GM03348 (cell line): ENCODE measurements at regions not wholly inside any gene's neighbourhood (a gene's known extent, or its start where the extent isn't known, plus 50 kb on each side); places are given as distances from the start of the nearest gene placed in this dataset.
"Not testable (repeated sequence)": the region's sequence is repeated elsewhere in the genome, so short reads cannot be mapped to it uniquely, and the experiment has no call there.

Experiments used
- DNase-seq: peaks from one replicate; pipeline ENCODE4 v3.0.0; 2012; ENCODE audit warnings: low spot score

- DNase-seq: no peak
Measured at GRCh38 chr1:219090607-219091006, 83.1 kb upstream of the LYPLAL1 start.

GRCh38 chr1:219092206-219092605, 81.5 kb upstream of the LYPLAL1 start:
- no peak for DNase-seq

DNA sequence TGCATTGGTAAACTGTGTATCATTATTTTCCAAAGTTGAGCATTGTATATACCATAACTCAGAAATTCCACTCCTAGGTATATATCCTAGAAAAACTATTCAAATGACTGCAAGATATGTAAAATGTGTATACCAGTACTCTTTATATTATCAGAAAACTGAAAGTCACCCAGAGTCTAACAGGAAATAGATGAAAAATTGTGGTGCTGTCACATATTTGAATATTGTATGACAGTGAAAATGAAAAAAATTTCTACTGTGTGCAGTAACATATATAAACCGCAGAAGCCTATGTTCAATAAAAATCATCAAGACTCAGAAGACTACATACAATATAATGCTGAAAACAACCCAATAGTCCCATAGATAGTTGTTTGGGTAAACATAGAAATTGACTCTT, 74.4 kb upstream of the LYPLAL1 start:
- no peak for DNase-seq

GRCh38 chr1:219100059-219100458, 73.6 kb upstream of the LYPLAL1 start:
- DNase-seq: no peak

DNA sequence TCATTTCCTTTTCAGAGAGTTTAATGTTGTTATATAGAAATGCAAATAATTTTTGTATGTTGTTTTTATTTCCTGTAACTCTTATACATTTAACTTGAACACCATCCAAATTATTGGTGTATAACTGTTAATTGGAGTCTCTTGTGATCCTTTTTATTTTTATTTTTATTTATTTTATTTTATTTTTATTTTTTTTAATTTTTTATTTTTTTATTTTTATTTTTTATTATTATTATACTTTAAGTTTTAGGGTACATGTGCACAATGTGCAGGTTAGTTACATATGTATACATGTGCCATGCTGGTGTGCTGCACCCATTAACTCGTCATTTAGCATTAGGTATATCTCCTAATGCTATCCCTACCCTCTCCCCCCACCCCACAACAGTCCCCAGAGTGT, 71.2 kb upstream of the LYPLAL1 start:
- not testable (repeated sequence) for DNase-seq

- no peak for DNase-seq
Measured at GRCh38 chr1:219105893-219106292, 67.8 kb upstream of the LYPLAL1 start.

DNA sequence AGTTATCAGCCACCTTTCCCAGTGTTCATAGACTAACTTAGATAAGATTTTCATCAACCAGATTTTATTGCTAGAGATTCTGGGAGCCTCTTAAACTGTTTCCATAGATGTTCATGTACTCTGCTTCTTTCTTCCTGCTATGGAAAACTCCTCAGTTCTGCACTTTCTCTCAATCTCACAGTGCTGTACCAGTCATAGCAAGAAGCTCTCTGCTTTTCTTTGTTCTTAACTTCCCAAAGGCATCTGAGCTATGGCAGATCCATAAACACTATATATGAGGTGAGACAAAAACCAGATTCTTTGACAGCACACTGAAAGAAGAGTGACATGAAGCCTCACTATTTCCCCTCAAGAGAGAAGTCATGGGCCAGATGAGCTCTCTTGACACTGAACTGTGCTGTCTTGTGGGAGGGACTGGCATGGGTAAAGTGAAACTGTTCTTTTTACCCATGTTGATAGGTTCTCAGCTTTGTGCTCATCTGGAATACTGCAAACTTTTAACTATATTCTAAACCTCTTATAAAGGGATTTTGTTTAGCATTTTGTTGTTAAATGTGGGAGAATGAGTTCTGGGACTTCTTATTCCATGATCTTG, 64.2 kb upstream of the LYPLAL1 start:
- DNase-seq: no peak

- DNase-seq: no peak
Measured at GRCh38 chr1:219113261-219113660, 60.4 kb upstream of the LYPLAL1 start.

DNA sequence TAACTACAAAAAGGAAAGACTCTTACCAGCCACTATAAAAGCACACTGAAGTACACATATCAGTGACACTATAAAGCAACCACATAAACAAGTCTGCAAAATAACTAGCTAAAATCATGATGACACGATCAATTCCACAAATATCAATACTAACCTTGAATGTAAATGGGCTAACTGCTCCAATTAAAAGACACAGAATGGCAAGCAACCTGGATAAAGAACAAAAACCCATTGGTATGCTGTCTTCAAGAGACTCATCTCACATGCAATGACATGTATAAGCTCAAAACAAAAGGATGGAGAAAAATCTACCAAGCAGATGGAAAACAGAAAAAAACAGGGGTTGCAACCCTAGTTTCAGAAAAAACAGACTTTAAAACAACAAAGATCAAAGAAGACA, 59.7 kb upstream of the LYPLAL1 start:
- DNase-seq: no peak

GRCh38 chr1:219119839-219120238, 53.8 kb upstream of the LYPLAL1 start:
- DNase-seq: no peak

DNA sequence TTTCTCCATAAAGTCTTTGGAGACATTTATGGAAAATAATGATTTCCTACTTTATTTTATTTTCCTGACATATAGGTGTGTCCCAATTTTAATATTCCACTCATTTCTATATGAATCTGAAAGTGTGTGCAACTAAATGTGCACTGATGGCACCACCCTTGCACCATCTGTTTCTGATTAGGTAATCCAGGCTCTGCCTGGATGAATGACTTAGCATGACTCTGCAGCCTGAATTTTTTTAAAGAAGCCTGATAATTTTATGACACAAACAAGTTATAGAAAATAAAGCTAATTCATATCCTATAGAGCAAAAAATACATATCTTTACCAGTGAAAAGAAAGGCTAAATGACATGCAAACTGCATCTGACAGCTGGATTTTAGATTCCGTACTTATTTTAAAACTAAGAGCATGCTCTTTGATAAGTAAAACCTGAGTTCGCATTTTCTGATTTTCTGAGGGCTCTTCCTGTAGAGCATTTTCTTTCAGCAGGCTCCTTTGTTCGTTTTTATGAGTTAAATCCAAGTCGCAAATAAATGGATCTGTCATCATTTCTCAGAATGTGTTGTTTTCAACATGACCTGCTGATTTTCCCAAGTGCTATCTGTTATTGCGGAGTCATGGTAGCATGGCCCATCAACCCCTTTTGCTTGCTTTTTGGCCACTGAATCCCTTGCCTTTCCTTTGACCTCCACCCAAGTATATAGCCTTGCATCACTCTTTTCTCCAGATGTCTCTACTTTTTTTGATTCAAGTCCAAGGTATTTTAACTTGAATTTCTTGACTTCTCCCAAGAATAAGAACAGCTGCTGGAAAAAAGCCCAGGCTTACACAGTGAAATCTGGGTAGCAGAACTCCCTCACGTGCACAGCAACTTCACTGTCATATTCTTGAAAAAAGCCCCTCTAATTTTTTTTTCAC, 52.8 kb upstream of the LYPLAL1 start:
- peak; percentile 56 for DNase-seq

DNA sequence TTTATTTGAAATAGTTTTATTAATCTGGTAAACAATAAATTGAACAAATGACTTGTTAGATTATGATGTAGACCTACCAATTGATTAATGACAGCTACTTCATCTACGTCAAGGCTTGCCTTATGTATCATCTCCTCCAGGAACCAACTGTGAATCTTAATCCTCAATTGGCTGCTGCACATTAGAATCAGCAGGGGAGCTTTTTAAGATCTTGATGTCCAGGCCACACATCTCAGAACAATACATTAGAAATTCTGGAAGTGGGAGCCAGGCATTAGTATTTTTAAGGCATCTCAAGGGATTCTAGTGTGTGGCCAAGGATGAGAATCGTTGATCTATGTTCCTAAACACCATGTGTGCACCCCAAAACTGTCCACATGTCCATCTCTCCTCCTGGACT, 52.0 kb upstream of the LYPLAL1 start:
- DNase-seq: no peak

DNA sequence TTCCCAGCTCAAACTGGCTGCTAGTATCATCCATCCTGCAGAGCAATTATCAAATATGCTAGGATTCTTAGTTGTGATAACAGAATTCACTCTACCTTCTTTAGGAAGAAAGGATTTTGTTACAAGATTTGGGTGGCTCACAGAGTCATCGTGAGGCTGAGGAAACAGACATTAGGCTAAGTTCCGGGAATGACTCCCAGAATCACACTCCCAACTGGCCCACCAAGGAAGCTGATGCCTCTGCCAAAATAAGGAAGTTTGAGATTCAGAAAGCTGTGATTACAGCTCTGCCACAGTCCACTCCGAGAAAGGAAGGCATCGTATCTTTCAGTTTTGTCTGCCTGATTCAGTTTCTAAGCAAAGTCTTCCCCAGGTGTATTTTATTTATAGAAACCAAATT, 50.6 kb upstream of the LYPLAL1 start:
- DNase-seq: peak; percentile 26
